Coronary artery (tissue), 2 donors: ENCODE measurements at regions not wholly inside any gene's neighbourhood (a gene's known extent, or its start where the extent isn't known, plus 50 kb on each side); places are given as distances from the start of the nearest gene placed in this dataset.

Experiments used
- DNase-seq: peaks from one replicate; pipeline ENCODE4 v3.0.0-alpha.2; 2017; ENCODE audit warnings: low spot score
- H3K27ac ChIP-seq, 2 donors: fragments of 200-600 bp; sonication (generic); one replicate each; pipeline ENCODE4 v1.5.1; 2016 to 2019
- H3K4me3 ChIP-seq: fragments of 200-600 bp; sonication (generic); 2 replicates; pipeline ENCODE4 v1.5.1; 2016; ENCODE audit warnings: mild to moderate bottlenecking, moderate library complexity
- TF ChIP-seq, protein P1 (sequence below): fragments of 200-600 bp; sonication (generic); IDR thresholded peaks from one replicate; pipeline ENCODE4 v1.5.1; 2019; ENCODE audit warnings: antibody characterized with exemption

GRCh38 chr14:104358528-104359300 is 220.3 kb downstream of the KIF26A start:
- Histone ChIP-seq H3K4me3 (no peak overlapping the region), H3K27ac (no peak overlapping the region)
- TF ChIP-seq, protein P1, sequence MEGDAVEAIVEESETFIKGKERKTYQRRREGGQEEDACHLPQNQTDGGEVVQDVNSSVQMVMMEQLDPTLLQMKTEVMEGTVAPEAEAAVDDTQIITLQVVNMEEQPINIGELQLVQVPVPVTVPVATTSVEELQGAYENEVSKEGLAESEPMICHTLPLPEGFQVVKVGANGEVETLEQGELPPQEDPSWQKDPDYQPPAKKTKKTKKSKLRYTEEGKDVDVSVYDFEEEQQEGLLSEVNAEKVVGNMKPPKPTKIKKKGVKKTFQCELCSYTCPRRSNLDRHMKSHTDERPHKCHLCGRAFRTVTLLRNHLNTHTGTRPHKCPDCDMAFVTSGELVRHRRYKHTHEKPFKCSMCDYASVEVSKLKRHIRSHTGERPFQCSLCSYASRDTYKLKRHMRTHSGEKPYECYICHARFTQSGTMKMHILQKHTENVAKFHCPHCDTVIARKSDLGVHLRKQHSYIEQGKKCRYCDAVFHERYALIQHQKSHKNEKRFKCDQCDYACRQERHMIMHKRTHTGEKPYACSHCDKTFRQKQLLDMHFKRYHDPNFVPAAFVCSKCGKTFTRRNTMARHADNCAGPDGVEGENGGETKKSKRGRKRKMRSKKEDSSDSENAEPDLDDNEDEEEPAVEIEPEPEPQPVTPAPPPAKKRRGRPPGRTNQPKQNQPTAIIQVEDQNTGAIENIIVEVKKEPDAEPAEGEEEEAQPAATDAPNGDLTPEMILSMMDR: no peak
- DNase-seq: peak; percentile 52

DNA sequence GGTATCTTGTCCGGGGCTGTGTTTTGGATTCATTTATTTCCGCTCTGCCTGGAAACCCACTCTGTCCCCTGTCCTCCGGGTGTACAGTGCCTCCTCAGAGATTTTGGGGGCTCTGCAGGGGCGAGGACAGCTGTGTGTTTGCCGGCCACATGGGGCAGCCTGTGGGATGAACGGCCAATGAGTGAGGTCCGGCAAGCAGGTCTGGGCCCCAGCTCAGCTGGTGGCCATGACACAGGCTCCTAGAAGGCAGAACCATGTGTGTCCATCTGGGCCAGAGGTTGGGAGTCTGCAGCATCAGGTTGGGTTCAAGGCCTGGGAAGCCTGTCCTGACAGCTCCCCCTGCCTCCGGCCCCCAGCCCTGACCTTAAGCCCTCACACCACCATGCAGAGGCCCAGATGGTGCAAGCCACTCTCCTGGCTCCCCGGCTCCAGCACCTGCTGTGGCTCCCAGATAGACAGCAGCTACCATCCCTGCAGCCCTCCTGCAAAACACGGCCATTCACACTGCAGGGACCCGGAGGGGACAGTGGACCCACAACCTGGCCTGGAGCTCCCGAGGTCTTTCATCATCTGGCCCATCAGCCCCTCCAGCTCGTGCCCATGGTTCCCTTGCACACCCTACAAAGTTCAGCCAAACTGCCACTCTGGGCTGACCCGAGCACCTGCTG is 220.1 kb upstream of the C14orf180 start:
- Histone ChIP-seq H3K27ac (no peak overlapping the region), H3K4me3 (no peak overlapping the region)
- peak; percentile 57 for DNase-seq
- TF ChIP-seq, protein P1: no peak

GRCh38 chr14:104359969-104360442 is 219.6 kb upstream of the C14orf180 start:
- H3K27ac ChIP-seq: no peak overlapping the region
- H3K4me3 ChIP-seq: no peak overlapping the region
- TF ChIP-seq, protein P1: no peak
- peak; percentile 60 for DNase-seq

- peak; percentile 54 for DNase-seq
- no peak overlapping the region for H3K4me3 ChIP-seq
- TF ChIP-seq, protein P1: no peak
- H3K27ac ChIP-seq: no peak overlapping the region
Measured at GRCh38 chr14:104360501-104360900, 219.1 kb upstream of the C14orf180 start.

GRCh38 chr14:104361101-104361591 is 218.4 kb upstream of the C14orf180 start:
- Histone ChIP-seq H3K4me3 (no peak overlapping the region), H3K27ac (no peak overlapping the region)
- DNase-seq: peak; percentile 52
- TF ChIP-seq, protein P1: no peak

GRCh38 chr14:104361921-104362681 is 217.5 kb upstream of the C14orf180 start:
- Histone ChIP-seq H3K27ac (no peak overlapping the region), H3K4me3 (no peak overlapping the region)
- DNase-seq: no peak
- TF ChIP-seq, protein P1: no peak
